ENCODE measurements at regions not wholly inside any gene's neighbourhood (a gene's known extent, or its start where the extent isn't known, plus 50 kb on each side); places are given as distances from the start of the nearest gene placed in this dataset.

GRCh38 chr4:60019180-60019579 lies 1180.9 kb upstream of the ADGRL3 start:
- TF ChIP-seq, protein P1, sequence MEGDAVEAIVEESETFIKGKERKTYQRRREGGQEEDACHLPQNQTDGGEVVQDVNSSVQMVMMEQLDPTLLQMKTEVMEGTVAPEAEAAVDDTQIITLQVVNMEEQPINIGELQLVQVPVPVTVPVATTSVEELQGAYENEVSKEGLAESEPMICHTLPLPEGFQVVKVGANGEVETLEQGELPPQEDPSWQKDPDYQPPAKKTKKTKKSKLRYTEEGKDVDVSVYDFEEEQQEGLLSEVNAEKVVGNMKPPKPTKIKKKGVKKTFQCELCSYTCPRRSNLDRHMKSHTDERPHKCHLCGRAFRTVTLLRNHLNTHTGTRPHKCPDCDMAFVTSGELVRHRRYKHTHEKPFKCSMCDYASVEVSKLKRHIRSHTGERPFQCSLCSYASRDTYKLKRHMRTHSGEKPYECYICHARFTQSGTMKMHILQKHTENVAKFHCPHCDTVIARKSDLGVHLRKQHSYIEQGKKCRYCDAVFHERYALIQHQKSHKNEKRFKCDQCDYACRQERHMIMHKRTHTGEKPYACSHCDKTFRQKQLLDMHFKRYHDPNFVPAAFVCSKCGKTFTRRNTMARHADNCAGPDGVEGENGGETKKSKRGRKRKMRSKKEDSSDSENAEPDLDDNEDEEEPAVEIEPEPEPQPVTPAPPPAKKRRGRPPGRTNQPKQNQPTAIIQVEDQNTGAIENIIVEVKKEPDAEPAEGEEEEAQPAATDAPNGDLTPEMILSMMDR (IDR thresholded peaks at IDR 0.05), result no peak
- TF ChIP-seq POLR2AphosphoS5 (IDR thresholded peaks at IDR 0.05) (no peak), POLR2A (IDR thresholded peaks at IDR 0.05) (no peak), EP300 (IDR thresholded peaks at IDR 0.05) (no peak)
